K562 (cell line): ENCODE measurements at regions not wholly inside any gene's neighbourhood (a gene's known extent, or its start where the extent isn't known, plus 50 kb on each side); places are given as distances from the start of the nearest gene placed in this dataset.

Source experiments
- ATAC-seq: fragments of 200-7000 bp; cut with Tn5 transposase; 3 replicates; pipeline ENCODE4 v1.9.1; 2020; ENCODE audit warnings: moderate library complexity
- BruUV-seq: library from RNA; stranded (reverse); fragments of 400-500 nt; replicated peaks from 2 replicates; lab custom pipeline; 2021; lab: Mats Ljungman, UMichigan
- CTCF ChIA-PET: fragments of 300-600 bp; formaldehyde crosslinking; extraction: SDS; loops from one replicate; lab custom pipeline; 2021; ENCODE audit warnings: low intra/inter-chr PET ratio; lab: Yijun Ruan, JAX
- POLR2A ChIA-PET: fragments of 300-600, 350-650 bp; sonication (Branson Sonifier 250); formaldehyde crosslinking; extraction: SDS; loops from one replicate; lab custom pipeline; 2021; ENCODE audit warnings: antibody characterized with exemption, inconsistent platforms; lab: Yijun Ruan, JAX
- DNase-seq, 4 experiments: peaks; one replicate each; pipeline versions ENCODE4 v3.0.0 to v3.0.0-alpha.2; 2011 to 2018; ENCODE audit warnings: low spot score in 3 of 4, mixed read lengths in 3 of 4; ENCODE audit errors: extremely low read depth in 1 of 4
- FAIRE-seq: peaks from 2 replicates; lab custom pipeline; 2011; peaks lifted over from hg19 to GRCh38; lab: Jason Lieb, UNC
- H2AFZ ChIP-seq: 2 replicates; pipeline ENCODE4 v1.6.0; 2011; ENCODE audit warnings: low read depth, low read length, control low read depth, inconsistent platforms
- H3K27ac ChIP-seq: fragments of 200-600 bp; 3 replicates; pipeline ENCODE4 v1.8.0; 2011; ENCODE audit warnings: low read depth, mild to moderate bottlenecking, control low read depth, inconsistent platforms, low read length, moderate library complexity, mixed read lengths; ENCODE audit errors: extremely low read depth
- H3K27me3 ChIP-seq, 2 experiments: fragments of 300-600 bp in 1 of 2; 2 replicates in 1 of 2; 3 replicates in 1 of 2; pipeline versions ENCODE4 v1.6.0 to v1.8.0; 2011; ENCODE audit warnings: inconsistent platforms in 2 of 2, low read length in 2 of 2, mild to moderate bottlenecking in 1 of 2, mixed read lengths in 1 of 2, moderate library complexity in 1 of 2; ENCODE audit not compliant: control insufficient read depth in 2 of 2, insufficient read depth in 2 of 2
- H3K36me3 ChIP-seq: fragments of 300-600 bp; 3 replicates; pipeline ENCODE4 v1.8.0; 2011; ENCODE audit warnings: mild to moderate bottlenecking, low read length, inconsistent platforms; ENCODE audit not compliant: control insufficient read depth, insufficient read depth
- H3K4me1 ChIP-seq, 2 experiments: fragments of 200-600 bp in 1 of 2; replicated peaks in 1 of 2; 2 replicates in 1 of 2; 3 replicates in 1 of 2; pipeline versions ENCODE4 v1.5.1 to v1.8.0; 2011; ENCODE audit warnings: inconsistent platforms in 2 of 2, low read length in 2 of 2, mild to moderate bottlenecking in 1 of 2, mixed read lengths in 1 of 2, moderate library complexity in 1 of 2; ENCODE audit not compliant: control insufficient read depth in 2 of 2, insufficient read depth in 2 of 2
- H3K4me2 ChIP-seq: 2 replicates; pipeline ENCODE4 v1.6.1; 2011; ENCODE audit warnings: low read length, control low read depth, inconsistent platforms, mixed read lengths; ENCODE audit not compliant: insufficient read depth
- H3K4me3 ChIP-seq: fragments of 200-600 bp; sonication (generic), shearing (Covaris generic); 2 replicates; pipeline ENCODE4 v1.5.1; 2016; ENCODE audit warnings: control low read depth, inconsistent platforms
- H3K79me2 ChIP-seq: fragments of 200-600 bp; 3 replicates; pipeline ENCODE4 v1.8.0; 2011; ENCODE audit warnings: low read length, inconsistent platforms; ENCODE audit not compliant: control insufficient read depth, insufficient read depth
- H3K9ac ChIP-seq, 2 experiments: 2 replicates each; pipeline versions ENCODE4 v1.6.0 to v1.6.1; 2011; ENCODE audit warnings: low read depth in 2 of 2, low read length in 2 of 2, control low read depth in 1 of 2, inconsistent platforms in 1 of 2, mild to moderate bottlenecking in 1 of 2, mixed read lengths in 1 of 2; ENCODE audit not compliant: insufficient read depth in 1 of 2
- H3K9me1 ChIP-seq: one replicate; pipeline ENCODE4 v1.6.0; 2011; ENCODE audit warnings: inconsistent platforms, mild to moderate bottlenecking, low read length, moderate library complexity; ENCODE audit not compliant: control insufficient read depth, insufficient read depth
- H3K9me3 ChIP-seq: replicated peaks from 2 replicates; pipeline ENCODE4 v1.5.1; 2011; ENCODE audit warnings: low read depth, low read length, inconsistent platforms; ENCODE audit not compliant: control insufficient read depth, insufficient read depth
- H4K20me1 ChIP-seq: replicated peaks from 2 replicates; pipeline ENCODE4 v1.6.1; 2011; ENCODE audit warnings: low read length, inconsistent platforms, mixed read lengths; ENCODE audit not compliant: control insufficient read depth, insufficient read depth
- CSDE1 ChIP-seq, 2 experiments: fragments of 450-650 bp; IDR thresholded peaks; 2 replicates each; pipeline ENCODE4 v1.6.1; 2016; ENCODE audit warnings: mild to moderate bottlenecking in 1 of 2
- EZH2 ChIP-seq: IDR thresholded peaks from 2 replicates; pipeline ENCODE4 v1.6.1; 2012; ENCODE audit warnings: low read depth, mild to moderate bottlenecking, inconsistent platforms, low read length, borderline replicate concordance
- GATAD2B ChIP-seq: fragments of 450-650 bp; IDR thresholded peaks from 2 replicates; pipeline ENCODE4 v1.6.1; 2017; ENCODE audit warnings: mild to moderate bottlenecking, borderline replicate concordance
- KHSRP ChIP-seq: fragments of 450-650 bp; IDR thresholded peaks from 2 replicates; pipeline ENCODE4 v1.6.1; 2017
- MCM7 ChIP-seq, 2 experiments: fragments of 450-650 bp; IDR thresholded peaks; 2 replicates each; pipeline ENCODE4 v1.6.1; 2016 to 2018
- NCOA4 ChIP-seq: fragments of 450-650 bp; IDR thresholded peaks from 2 replicates; pipeline ENCODE4 v1.6.1; 2018; ENCODE audit warnings: mild to moderate bottlenecking; ENCODE audit not compliant: partially characterized antibody
- NR3C1 ChIP-seq: sonication (generic); formaldehyde crosslinking; IDR thresholded peaks from 2 replicates; pipeline ENCODE4 v1.8.1; 2022; ENCODE audit warnings: missing genetic modification reagents
- SMAD1 ChIP-seq: fragments of 150-350 bp; IDR thresholded peaks from 2 replicates; pipeline ENCODE4 v1.6.1; 2014; ENCODE audit warnings: low read length, low read depth; ENCODE audit not compliant: partially characterized antibody
- SMAD2 ChIP-seq: fragments of 150-350 bp; IDR thresholded peaks from 2 replicates; pipeline ENCODE4 v1.6.1; 2014; ENCODE audit warnings: low read depth, mild to moderate bottlenecking, low read length
- TAL1 ChIP-seq: fragments of 450-650 bp; IDR thresholded peaks from 2 replicates; pipeline ENCODE4 v1.6.1; 2016; ENCODE audit warnings: mild to moderate bottlenecking
- WHSC1 ChIP-seq: IDR thresholded peaks from one replicate; pipeline ENCODE4 v1.6.1; 2012; ENCODE audit warnings: low read length, control low read depth, inconsistent platforms
- ZBTB34 ChIP-seq: fragments of 250-450 bp; sonication (Bioruptor Pico); IDR thresholded peaks from 2 replicates; pipeline ENCODE4 v1.8.0; 2021; ENCODE audit warnings: mild to moderate bottlenecking, moderate library complexity
- ZNF146 ChIP-seq: IDR thresholded peaks from one replicate; pipeline ENCODE4 v1.6.1; 2018; ENCODE audit warnings: missing compliant biosample characterization; ENCODE audit not compliant: unreplicated experiment
- ZNF23 ChIP-seq: fragments of 250-450 bp; sonication (Bioruptor Pico); IDR thresholded peaks from 2 replicates; pipeline ENCODE4 v1.4.0; 2020; ENCODE audit warnings: mild to moderate bottlenecking
- ZNF830 ChIP-seq: fragments of 250-450 bp; sonication (Bioruptor Pico); IDR thresholded peaks from 2 replicates; pipeline ENCODE4 v1.5.0; 2021; ENCODE audit warnings: mild to moderate bottlenecking
- WGBS: fragments of 100-300 bp; shearing (Covaris generic); methylation state at CpG from one replicate; pipeline ENCODE4 v1.1.6; 2016; ENCODE audit warnings: low coverage, mixed read lengths; ENCODE audit not compliant: insufficient coverage; ENCODE audit errors: missing lambda C conversion rate; 5-methylcytosine and 5-hydroxymethylcytosine counted together
- in situ Hi-C: fragments of 300-500 bp; cut with MboI; formaldehyde crosslinking; loops from 4 replicates; pipeline ENCODE4 v1.15.0; 2018; ENCODE audit warnings: inconsistent platforms, mixed read lengths
- intact Hi-C: fragments of 100-400 bp; cut with micrococcal nuclease; formaldehyde crosslinking; loops from 2 replicates; pipeline ENCODE4 v1.14.2; 2022
- TF ChIP-seq, protein P1 (sequence below): fragments of 450-650 bp; IDR thresholded peaks from 2 replicates; pipeline ENCODE4 v1.7.0; 2016; ENCODE audit warnings: borderline replicate concordance
- TF ChIP-seq, protein P2 (sequence below): fragments of 150-350 bp; IDR thresholded peaks from 2 replicates; pipeline ENCODE4 v1.6.1; 2014; ENCODE audit warnings: low read depth, mild to moderate bottlenecking, low read length, borderline replicate concordance

- no peak overlapping the region for H3K4me3 ChIP-seq
- ChIA-PET POLR2A (no interaction called here), CTCF (no interaction called here)
- DNase-seq (no peak), ATAC-seq (no peak), FAIRE-seq (no peak)
- H3K4me1 ChIP-seq = no peaks in the 10 kb centered on the region
- H3K9me3 ChIP-seq = no peaks in the 10 kb centered on the region
- no peaks in the 10 kb centered on the region for H3K9me1 ChIP-seq
- H3K4me2 ChIP-seq = no peak overlapping the region
- H4K20me1 ChIP-seq = no peaks in the 10 kb centered on the region
- no peak overlapping the region for H3K9ac ChIP-seq
- BruUV-seq = no TSS peak
- intact Hi-C loops (no loop called here), in situ Hi-C loops (no loop called here)
- H3K27me3 ChIP-seq = no peaks in the 10 kb centered on the region
- no peaks in the 10 kb centered on the region for H3K36me3 ChIP-seq
- 0% methylated on average over 3 of the region's 3 CpGs for WGBS
- no peak overlapping the region for H2AFZ ChIP-seq
- no peak for TF ChIP-seq NCOA4
- TF ChIP-seq CSDE1 (IDR thresholded peaks at IDR 0.05) = no peak
- no peak for TF ChIP-seq KHSRP
- TF ChIP-seq SMAD2 = no peak
- no peak for TF ChIP-seq EZH2
- TF ChIP-seq ZNF146 = no peak
- no peak for TF ChIP-seq ZNF23 (CRISPR knock-in tag)
- no peak for TF ChIP-seq GATAD2B
- TF ChIP-seq, protein P1, sequence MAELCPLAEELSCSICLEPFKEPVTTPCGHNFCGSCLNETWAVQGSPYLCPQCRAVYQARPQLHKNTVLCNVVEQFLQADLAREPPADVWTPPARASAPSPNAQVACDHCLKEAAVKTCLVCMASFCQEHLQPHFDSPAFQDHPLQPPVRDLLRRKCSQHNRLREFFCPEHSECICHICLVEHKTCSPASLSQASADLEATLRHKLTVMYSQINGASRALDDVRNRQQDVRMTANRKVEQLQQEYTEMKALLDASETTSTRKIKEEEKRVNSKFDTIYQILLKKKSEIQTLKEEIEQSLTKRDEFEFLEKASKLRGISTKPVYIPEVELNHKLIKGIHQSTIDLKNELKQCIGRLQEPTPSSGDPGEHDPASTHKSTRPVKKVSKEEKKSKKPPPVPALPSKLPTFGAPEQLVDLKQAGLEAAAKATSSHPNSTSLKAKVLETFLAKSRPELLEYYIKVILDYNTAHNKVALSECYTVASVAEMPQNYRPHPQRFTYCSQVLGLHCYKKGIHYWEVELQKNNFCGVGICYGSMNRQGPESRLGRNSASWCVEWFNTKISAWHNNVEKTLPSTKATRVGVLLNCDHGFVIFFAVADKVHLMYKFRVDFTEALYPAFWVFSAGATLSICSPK = no peak
- no peak for TF ChIP-seq TAL1
- no peak for TF ChIP-seq NR3C1
- TF ChIP-seq ZNF830 (CRISPR knock-in tag) = no peak
- no peak for TF ChIP-seq SMAD1
- no peak for TF ChIP-seq ZBTB34
- TF ChIP-seq WHSC1 = no peak
- TF ChIP-seq, protein P2, sequence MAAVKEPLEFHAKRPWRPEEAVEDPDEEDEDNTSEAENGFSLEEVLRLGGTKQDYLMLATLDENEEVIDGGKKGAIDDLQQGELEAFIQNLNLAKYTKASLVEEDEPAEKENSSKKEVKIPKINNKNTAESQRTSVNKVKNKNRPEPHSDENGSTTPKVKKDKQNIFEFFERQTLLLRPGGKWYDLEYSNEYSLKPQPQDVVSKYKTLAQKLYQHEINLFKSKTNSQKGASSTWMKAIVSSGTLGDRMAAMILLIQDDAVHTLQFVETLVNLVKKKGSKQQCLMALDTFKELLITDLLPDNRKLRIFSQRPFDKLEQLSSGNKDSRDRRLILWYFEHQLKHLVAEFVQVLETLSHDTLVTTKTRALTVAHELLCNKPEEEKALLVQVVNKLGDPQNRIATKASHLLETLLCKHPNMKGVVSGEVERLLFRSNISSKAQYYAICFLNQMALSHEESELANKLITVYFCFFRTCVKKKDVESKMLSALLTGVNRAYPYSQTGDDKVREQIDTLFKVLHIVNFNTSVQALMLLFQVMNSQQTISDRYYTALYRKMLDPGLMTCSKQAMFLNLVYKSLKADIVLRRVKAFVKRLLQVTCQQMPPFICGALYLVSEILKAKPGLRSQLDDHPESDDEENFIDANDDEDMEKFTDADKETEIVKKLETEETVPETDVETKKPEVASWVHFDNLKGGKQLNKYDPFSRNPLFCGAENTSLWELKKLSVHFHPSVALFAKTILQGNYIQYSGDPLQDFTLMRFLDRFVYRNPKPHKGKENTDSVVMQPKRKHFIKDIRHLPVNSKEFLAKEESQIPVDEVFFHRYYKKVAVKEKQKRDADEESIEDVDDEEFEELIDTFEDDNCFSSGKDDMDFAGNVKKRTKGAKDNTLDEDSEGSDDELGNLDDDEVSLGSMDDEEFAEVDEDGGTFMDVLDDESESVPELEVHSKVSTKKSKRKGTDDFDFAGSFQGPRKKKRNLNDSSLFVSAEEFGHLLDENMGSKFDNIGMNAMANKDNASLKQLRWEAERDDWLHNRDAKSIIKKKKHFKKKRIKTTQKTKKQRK = no peak
- no peak for TF ChIP-seq MCM7 (IDR thresholded peaks at IDR 0.05)
- H3K79me2 ChIP-seq = no peaks in the 10 kb centered on the region
- no peak overlapping the region for H3K27ac ChIP-seq
Observed at GRCh38 chr2:147464737-147465357, 380.0 kb upstream of the ACVR2A start.
